ENCODE measurements at regions not wholly inside any gene's neighbourhood (a gene's known extent, or its start where the extent isn't known, plus 50 kb on each side); places are given as distances from the start of the nearest gene placed in this dataset.

DNA sequence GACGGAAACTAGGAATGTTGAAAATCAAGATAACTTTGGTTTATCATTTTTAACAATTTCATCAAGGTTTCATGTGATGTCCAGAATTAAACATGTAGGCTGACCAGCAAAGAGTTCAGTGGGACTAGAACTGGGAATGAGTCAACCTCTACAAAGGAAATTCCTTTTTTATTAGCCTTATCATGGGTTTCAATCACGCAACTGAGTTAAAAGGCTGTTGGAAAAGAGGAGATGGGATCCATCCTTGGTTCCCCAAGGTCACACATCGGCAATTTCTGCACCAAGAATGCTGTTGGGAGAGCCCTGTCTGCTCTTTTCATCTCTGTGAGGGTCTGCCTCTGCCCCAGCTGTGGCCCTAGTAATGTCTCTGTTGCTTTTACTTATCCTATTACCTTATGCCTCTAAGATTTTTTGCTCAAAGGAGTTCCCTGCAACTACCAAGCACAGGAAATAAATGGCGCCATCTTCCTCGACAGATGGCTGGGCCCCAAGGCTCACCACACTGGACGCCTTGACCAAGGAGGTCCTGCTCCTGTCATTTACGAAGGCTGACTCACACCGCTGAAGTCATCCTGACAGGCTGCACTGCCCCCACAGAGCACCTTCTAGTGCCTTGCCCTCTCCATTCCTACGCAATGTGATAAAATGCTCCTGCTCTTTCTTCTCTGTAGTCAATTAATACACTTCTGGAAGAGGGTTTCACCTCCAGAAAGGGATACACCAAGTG lies 367.4 kb downstream of the GXYLT1 start:
- TF ChIP-seq POLR2AphosphoS5 (IDR thresholded peaks at IDR 0.05; ENCODE audit: borderline replicate concordance, low read depth, low read length) (no peak), EZH2 (IDR thresholded peaks at IDR 0.05) (no peak)

All from SK-N-MC (cell line).